CD4-positive, alpha-beta T cell (primary cell): ENCODE measurements at regions not wholly inside any gene's neighbourhood (a gene's known extent, or its start where the extent isn't known, plus 50 kb on each side); places are given as distances from the start of the nearest gene placed in this dataset.
"Not testable (repeated sequence)": the region's sequence is repeated elsewhere in the genome, so short reads cannot be mapped to it uniquely, and the experiment has no call there.

Experiments used
- ATAC-seq: fragments of 200-7000 bp; cut with Tn5 transposase; one replicate; pipeline ENCODE4 v1.10.0; 2022; ENCODE audit warnings: mild to moderate bottlenecking; ENCODE audit not compliant: poor library complexity
- CTCF ChIA-PET: fragments of 350-600 bp; sonication (Branson Sonifier 250); formaldehyde crosslinking; loops from one replicate; lab custom pipeline; 2021; ENCODE audit warnings: antibody characterized with exemption, inconsistent platforms; lab: Charles Lee
- POLR2A ChIA-PET: fragments of 350-600 bp; sonication (Branson Sonifier 250); formaldehyde crosslinking; loops from one replicate; lab custom pipeline; 2021; ENCODE audit warnings: antibody characterized with exemption, inconsistent platforms; lab: Charles Lee
- DNase-seq, 14 experiments: peaks; one replicate each; pipeline ENCODE4 v3.0.0-alpha.2; 2013 to 2020; ENCODE audit warnings: mixed read lengths in 2 of 14
- H3K27ac ChIP-seq, 2 donors: one replicate each; pipeline versions ENCODE4 v1.5.1 to v1.7.0; 2013; ENCODE audit warnings: low read length in 2 of 2, low read depth in 1 of 2, mild to moderate bottlenecking in 1 of 2
- H3K27me3 ChIP-seq, 2 experiments: 1 replicate in 1 of 2; 2 replicates in 1 of 2; pipeline versions ENCODE4 v1.6.1 to v1.7.0; 2013; ENCODE audit warnings: low read length in 2 of 2, control low read depth in 1 of 2, mild to moderate bottlenecking in 1 of 2, moderate library complexity in 1 of 2; ENCODE audit not compliant: insufficient read depth in 2 of 2, control insufficient read depth in 1 of 2
- H3K36me3 ChIP-seq: one replicate; pipeline ENCODE4 v1.6.1; 2013; ENCODE audit warnings: low read length, control low read depth; ENCODE audit not compliant: insufficient read depth
- H3K4me1 ChIP-seq: one replicate; pipeline ENCODE4 v1.6.1; 2013; ENCODE audit warnings: low read length, control low read depth; ENCODE audit not compliant: insufficient read depth
- H3K4me3 ChIP-seq: one replicate; pipeline ENCODE4 v1.5.1; 2013; ENCODE audit warnings: mild to moderate bottlenecking, low read length, moderate library complexity
- H3K9me3 ChIP-seq, 2 experiments: 1 replicate in 1 of 2; 2 replicates in 1 of 2; pipeline versions ENCODE4 v1.6.1 to v1.7.0; 2013; ENCODE audit warnings: low read length in 2 of 2, mild to moderate bottlenecking in 2 of 2, control low read depth in 1 of 2, moderate library complexity in 1 of 2; ENCODE audit not compliant: control insufficient read depth in 1 of 2, insufficient read depth in 1 of 2
- H3K27ac Mint-ChIP-seq: one replicate; pipeline ENCODE4 v1.8.0; 2020; ENCODE audit warnings: mixed read lengths
- H3K27me3 Mint-ChIP-seq: one replicate; pipeline ENCODE4 v1.8.0; 2021; ENCODE audit warnings: mixed read lengths
- H3K36me3 Mint-ChIP-seq: one replicate; pipeline ENCODE4 v1.8.0; 2021; ENCODE audit warnings: low read depth, mixed read lengths
- H3K4me1 Mint-ChIP-seq: one replicate; pipeline ENCODE4 v1.8.0; 2021; ENCODE audit warnings: low read depth, mixed read lengths
- H3K4me3 Mint-ChIP-seq: one replicate; pipeline ENCODE4 v1.8.0; 2020; ENCODE audit warnings: mild to moderate bottlenecking, mixed read lengths
- H3K9me3 Mint-ChIP-seq: one replicate; pipeline ENCODE4 v1.8.0; 2020; ENCODE audit warnings: mixed read lengths
- CTCF ChIP-seq: fragments of 200-600 bp; IDR thresholded peaks from one replicate; pipeline ENCODE4 v1.8.0; 2022; ENCODE audit warnings: antibody characterized with exemption, mild to moderate bottlenecking
- intact Hi-C, 2 experiments: fragments of 100-400 bp; cut with DNase I in 1 of 2; cut with micrococcal nuclease in 1 of 2; formaldehyde crosslinking; loops; one replicate each; pipeline versions ENCODE4 v1.15.1 to v1.9.0; 2023 to 2025; cut with DNase I, micrococcal nuclease

GRCh38 chr3:11727207-11727606, 83.5 kb upstream of the VGLL4 start:
- H3K4me3 ChIP-seq, result no peak overlapping the region
- no peak for DNase-seq
- TF ChIP-seq CTCF, result no peak
- no peak for ATAC-seq
- H3K36me3 ChIP-seq, result no peaks in the 10 kb centered on the region
- ChIA-PET POLR2A (no interaction called here), CTCF (no interaction called here)
- Mint-ChIP-seq H3K27me3 (peaks cover 22% of the 10 kb centered on the region), H3K27ac (no peak overlapping the region), H3K4me3 (no peak overlapping the region), H3K9me3 (no peaks in the 10 kb centered on the region), H3K4me1 (no peaks in the 10 kb centered on the region), H3K36me3 (no peaks in the 10 kb centered on the region)
- intact Hi-C loops, result loop anchor here in 1 of 2 experiments (10.0 kb wide), 1 partner anchor 78 kb away; no protein-coding TSS in a partner anchor
- peaks cover 2 to 5% of the 10 kb centered on the region in 2 experiments for H3K27me3 ChIP-seq
- H3K9me3 ChIP-seq, result no peaks in the 10 kb centered on the region
- H3K27ac ChIP-seq, result no peak overlapping the region
- no peaks in the 10 kb centered on the region for H3K4me1 ChIP-seq

- Histone ChIP-seq H3K9me3 (no peaks in the 10 kb centered on the region), H3K27me3 (peaks cover 2 to 5% of the 10 kb centered on the region in 2 experiments), H3K36me3 (no peaks in the 10 kb centered on the region), H3K27ac (no peak overlapping the region), H3K4me1 (peaks cover 2% of the 10 kb centered on the region), H3K4me3 (no peak overlapping the region)
- H3K9me3 Mint-ChIP-seq, result no peaks in the 10 kb centered on the region
- peaks cover under 1% of the 10 kb centered on the region for H3K4me1 Mint-ChIP-seq
- H3K27me3 Mint-ChIP-seq, result peaks cover 22% of the 10 kb centered on the region
- H3K27ac Mint-ChIP-seq, result no peak overlapping the region
- H3K4me3 Mint-ChIP-seq, result no peak overlapping the region
- ATAC-seq (no peak), DNase-seq (no peak)
- ChIA-PET POLR2A (no interaction called here), CTCF (no interaction called here)
- TF ChIP-seq CTCF, result no peak
- intact Hi-C loops, result loop anchor here in 1 of 2 experiments (10.0 kb wide), 1 partner anchor 79 kb away; no protein-coding TSS in a partner anchor
- no peaks in the 10 kb centered on the region for H3K36me3 Mint-ChIP-seq
These were observed 82.4 kb upstream of the VGLL4 start for GRCh38 chr3:11726146-11726545.

- intact Hi-C loops, result loop anchor here in 1 of 2 experiments (10.0 kb wide), 1 partner anchor 80 kb away; no protein-coding TSS in a partner anchor
- H3K4me1 Mint-ChIP-seq, H3K4me3 ChIP-seq, H3K27ac Mint-ChIP-seq, POLR2A ChIA-PET, H3K27me3 ChIP-seq, DNase-seq, CTCF ChIA-PET, H3K27ac ChIP-seq, H3K36me3 ChIP-seq, H3K4me3 Mint-ChIP-seq, H3K4me1 ChIP-seq, H3K9me3 ChIP-seq, H3K9me3 Mint-ChIP-seq, H3K36me3 Mint-ChIP-seq, ATAC-seq: not testable (repeated sequence)
- H3K27me3 Mint-ChIP-seq, result peaks cover 22% of the 10 kb centered on the region
These were observed 81.6 kb upstream of the VGLL4 start for GRCh38 chr3:11725340-11725641.
